OCI-LY3 (cell line): ENCODE measurements at regions not wholly inside any gene's neighbourhood (a gene's known extent, or its start where the extent isn't known, plus 50 kb on each side); places are given as distances from the start of the nearest gene placed in this dataset.

Experiments
- H2AFZ ChIP-seq: fragments of 200-600, 300-600 bp; shearing (Covaris generic); 2 replicates; pipeline ENCODE4 v1.6.0; 2014; ENCODE audit warnings: antibody characterized with exemption, low read depth, low read length
- H3K27ac ChIP-seq: fragments of 200-600, 300-600 bp; sonication (generic); 2 replicates; pipeline ENCODE4 v1.5.1; 2014; ENCODE audit warnings: mild to moderate bottlenecking, low read length, moderate library complexity, mixed read lengths
- H3K27me3 ChIP-seq: fragments of 200-600, 300-600 bp; sonication (generic); 2 replicates; pipeline ENCODE4 v1.6.1; 2014; ENCODE audit warnings: low read depth, low read length, mixed read lengths
- H3K36me3 ChIP-seq: fragments of 200-600, 300-600 bp; sonication (generic); replicated peaks from 2 replicates; pipeline ENCODE3; 2014; ENCODE audit warnings: low read depth, low read length, mixed read lengths
- H3K4me1 ChIP-seq: fragments of 300-600, 200-600 bp; sonication (generic); 2 replicates; pipeline ENCODE4 v1.6.1; 2014; ENCODE audit warnings: low read length, mixed read lengths
- H3K4me2 ChIP-seq: fragments of 200-600, 300-600 bp; sonication (generic); 2 replicates; pipeline ENCODE4 v1.6.1; 2014; ENCODE audit warnings: low read length, mixed read lengths
- H3K4me3 ChIP-seq: fragments of 300-600, 200-600 bp; sonication (generic); 2 replicates; pipeline ENCODE4 v1.5.1; 2014; ENCODE audit warnings: antibody characterized with exemption, mild to moderate bottlenecking, low read length, moderate library complexity
- H3K79me2 ChIP-seq: fragments of 300-600, 200-600 bp; shearing (Covaris generic); 2 replicates; pipeline ENCODE4 v1.6.1; 2014; ENCODE audit warnings: mild to moderate bottlenecking, low read length, mixed read lengths
- H3K9ac ChIP-seq: fragments of 300-600, 200-600 bp; shearing (Covaris generic); 2 replicates; pipeline ENCODE4 v1.6.0; 2014; ENCODE audit warnings: mild to moderate bottlenecking, low read length, moderate library complexity
- H3K9me3 ChIP-seq: fragments of 200-600, 300-600 bp; shearing (Covaris generic); 2 replicates; pipeline ENCODE4 v1.6.1; 2014; ENCODE audit warnings: low read length, mixed read lengths; ENCODE audit not compliant: insufficient read depth
- H4K20me1 ChIP-seq: fragments of 200-600, 300-600 bp; sonication (generic); 2 replicates; pipeline ENCODE4 v1.6.1; 2016; ENCODE audit warnings: low read length, mixed read lengths; ENCODE audit not compliant: insufficient read depth
- EZH2phosphoT487 ChIP-seq: fragments of 200-600 bp; shearing (Covaris generic); IDR thresholded peaks from 2 replicates; pipeline ENCODE4 v1.6.1; 2018; ENCODE audit warnings: antibody characterized with exemption, mixed run types, low read depth
- TF ChIP-seq, protein P1 (sequence below): fragments of 200-600, 300-600 bp; sonication (generic); IDR thresholded peaks from 2 replicates; pipeline ENCODE4 v1.5.1; 2014; ENCODE audit warnings: antibody characterized with exemption, low read length, low read depth

- Histone ChIP-seq H4K20me1 (no peaks in the 10 kb centered on the region), H3K4me1 (peaks cover 18% of the 10 kb centered on the region), H3K79me2 (no peaks in the 10 kb centered on the region), H3K27ac (no peak overlapping the region), H2AFZ (no peak overlapping the region), H3K9ac (no peak overlapping the region), H3K4me2 (no peak overlapping the region), H3K9me3 (no peaks in the 10 kb centered on the region), H3K27me3 (no peaks in the 10 kb centered on the region), H3K36me3 (no peaks in the 10 kb centered on the region), H3K4me3 (no peak overlapping the region)
- TF ChIP-seq, protein P1, sequence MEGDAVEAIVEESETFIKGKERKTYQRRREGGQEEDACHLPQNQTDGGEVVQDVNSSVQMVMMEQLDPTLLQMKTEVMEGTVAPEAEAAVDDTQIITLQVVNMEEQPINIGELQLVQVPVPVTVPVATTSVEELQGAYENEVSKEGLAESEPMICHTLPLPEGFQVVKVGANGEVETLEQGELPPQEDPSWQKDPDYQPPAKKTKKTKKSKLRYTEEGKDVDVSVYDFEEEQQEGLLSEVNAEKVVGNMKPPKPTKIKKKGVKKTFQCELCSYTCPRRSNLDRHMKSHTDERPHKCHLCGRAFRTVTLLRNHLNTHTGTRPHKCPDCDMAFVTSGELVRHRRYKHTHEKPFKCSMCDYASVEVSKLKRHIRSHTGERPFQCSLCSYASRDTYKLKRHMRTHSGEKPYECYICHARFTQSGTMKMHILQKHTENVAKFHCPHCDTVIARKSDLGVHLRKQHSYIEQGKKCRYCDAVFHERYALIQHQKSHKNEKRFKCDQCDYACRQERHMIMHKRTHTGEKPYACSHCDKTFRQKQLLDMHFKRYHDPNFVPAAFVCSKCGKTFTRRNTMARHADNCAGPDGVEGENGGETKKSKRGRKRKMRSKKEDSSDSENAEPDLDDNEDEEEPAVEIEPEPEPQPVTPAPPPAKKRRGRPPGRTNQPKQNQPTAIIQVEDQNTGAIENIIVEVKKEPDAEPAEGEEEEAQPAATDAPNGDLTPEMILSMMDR = no peak
Observed at GRCh38 chr1:22277662-22278061, 134.8 kb upstream of the WNT4 start.

DNA sequence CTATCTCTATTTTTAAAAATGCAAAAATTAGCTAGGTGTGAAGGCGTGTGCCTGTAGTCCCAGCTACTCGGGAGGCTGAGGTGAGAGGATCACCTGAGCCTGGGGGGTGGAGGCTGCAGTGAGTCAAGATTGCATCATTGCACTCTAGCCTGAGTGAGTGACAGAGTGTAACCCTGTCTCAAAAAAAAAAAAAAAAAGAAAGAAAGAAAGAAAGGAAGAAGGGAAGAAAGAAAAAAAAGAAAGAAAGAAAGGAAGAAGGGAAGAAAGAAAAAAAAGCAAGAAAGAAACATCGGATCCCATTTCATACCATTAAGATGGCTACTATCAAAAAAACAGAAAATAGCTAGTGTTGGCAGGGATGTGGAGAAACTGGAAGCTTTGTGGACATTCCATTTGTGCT lies 136.8 kb upstream of the WNT4 start:
- Histone ChIP-seq H3K27ac (no peak overlapping the region), H3K79me2 (no peaks in the 10 kb centered on the region), H3K9me3 (no peaks in the 10 kb centered on the region), H3K4me2 (no peak overlapping the region), H3K4me1 (peaks cover 9% of the 10 kb centered on the region), H3K9ac (no peak overlapping the region), H3K4me3 (no peak overlapping the region), H3K27me3 (no peaks in the 10 kb centered on the region), H2AFZ (no peak overlapping the region), H4K20me1 (no peaks in the 10 kb centered on the region), H3K36me3 (no peaks in the 10 kb centered on the region)
- TF ChIP-seq, protein P1 = no peak

GRCh38 chr1:22280526-22280925 lies 137.6 kb upstream of the WNT4 start:
- no peaks in the 10 kb centered on the region for H3K36me3 ChIP-seq
- no peaks in the 10 kb centered on the region for H3K27me3 ChIP-seq
- no peaks in the 10 kb centered on the region for H3K79me2 ChIP-seq
- no peak overlapping the region for H3K4me3 ChIP-seq
- no peak overlapping the region for H3K27ac ChIP-seq
- no peak for TF ChIP-seq EZH2phosphoT487
- TF ChIP-seq, protein P1 = no peak
- H3K9ac ChIP-seq = no peak overlapping the region
- H4K20me1 ChIP-seq = no peaks in the 10 kb centered on the region
- H3K4me1 ChIP-seq = peaks cover 2% of the 10 kb centered on the region
- no peaks in the 10 kb centered on the region for H3K9me3 ChIP-seq
- H3K4me2 ChIP-seq = no peak overlapping the region
- H2AFZ ChIP-seq = no peak overlapping the region

- no peaks in the 10 kb centered on the region for H3K9me3 ChIP-seq
- no peaks in the 10 kb centered on the region for H3K27me3 ChIP-seq
- no peak overlapping the region for H3K27ac ChIP-seq
- no peaks in the 10 kb centered on the region for H3K36me3 ChIP-seq
- H3K4me3 ChIP-seq = no peak overlapping the region
- no peaks in the 10 kb centered on the region for H3K4me1 ChIP-seq
- H3K79me2 ChIP-seq = no peaks in the 10 kb centered on the region
- TF ChIP-seq EZH2phosphoT487 = no peak
- TF ChIP-seq, protein P1 = no peak
- H3K4me2 ChIP-seq = no peak overlapping the region
- no peaks in the 10 kb centered on the region for H4K20me1 ChIP-seq
- no peak overlapping the region for H3K9ac ChIP-seq
- H2AFZ ChIP-seq = no peak overlapping the region
Observed at GRCh38 chr1:22281521-22282363, 138.8 kb upstream of the WNT4 start.
